GM23248 (cell line): ENCODE measurements at regions not wholly inside any gene's neighbourhood (a gene's known extent, or its start where the extent isn't known, plus 50 kb on each side); places are given as distances from the start of the nearest gene placed in this dataset.

Experiments
- DNase-seq: peaks from one replicate; pipeline ENCODE4 v3.0.0-alpha.2; 2015
- H2AFZ ChIP-seq: fragments of 200-600 bp; sonication (generic); 2 replicates; pipeline ENCODE4 v1.6.1; 2016; ENCODE audit warnings: antibody characterized with exemption
- H3F3A ChIP-seq: fragments of 200-600 bp; sonication (generic); 2 replicates; pipeline ENCODE4 v1.6.1; 2016; ENCODE audit warnings: mild to moderate bottlenecking, antibody characterized with exemption, mixed run types; ENCODE audit not compliant: insufficient read depth
- H3K27ac ChIP-seq: fragments of 200-600 bp; sonication (generic); 2 replicates; pipeline ENCODE4 v1.5.1; 2016; ENCODE audit warnings: mild to moderate bottlenecking
- H3K27me3 ChIP-seq: fragments of 200-600 bp; sonication (generic); replicated peaks from 2 replicates; pipeline ENCODE4 v1.6.1; 2016; ENCODE audit warnings: mild to moderate bottlenecking; ENCODE audit not compliant: insufficient read depth
- H3K36me3 ChIP-seq: fragments of 200-600 bp; sonication (generic); 2 replicates; pipeline ENCODE4 v1.6.1; 2016; ENCODE audit warnings: low read depth, mild to moderate bottlenecking
- H3K4me1 ChIP-seq: fragments of 200-600 bp; sonication (generic); 2 replicates; pipeline ENCODE4 v1.6.1; 2016; ENCODE audit warnings: mild to moderate bottlenecking; ENCODE audit not compliant: insufficient read depth
- H3K4me2 ChIP-seq: fragments of 200-600 bp; sonication (generic); one replicate; pipeline ENCODE4 v1.6.1; 2016; ENCODE audit warnings: mild to moderate bottlenecking; ENCODE audit not compliant: unreplicated experiment
- H3K4me3 ChIP-seq: fragments of 200-600 bp; sonication (generic); 2 replicates; pipeline ENCODE4 v1.5.1; 2016; ENCODE audit warnings: mild to moderate bottlenecking
- H3K79me2 ChIP-seq: fragments of 200-600 bp; sonication (generic); 2 replicates; pipeline ENCODE4 v1.6.1; 2016; ENCODE audit warnings: mild to moderate bottlenecking; ENCODE audit not compliant: insufficient read depth
- H3K9ac ChIP-seq: fragments of 200-600 bp; sonication (generic); 2 replicates; pipeline ENCODE4 v1.6.1; 2016; ENCODE audit warnings: mild to moderate bottlenecking
- H3K9me2 ChIP-seq: fragments of 200-600 bp; sonication (generic); 2 replicates; pipeline ENCODE4 v1.6.1; 2016; ENCODE audit warnings: mixed run types, mild to moderate bottlenecking, moderate library complexity; ENCODE audit not compliant: insufficient read depth
- H3K9me3 ChIP-seq: fragments of 200-600 bp; sonication (generic); one replicate; pipeline ENCODE4 v1.6.1; 2017; ENCODE audit warnings: low read depth
- H4K20me1 ChIP-seq: fragments of 200-600 bp; sonication (generic); 2 replicates; pipeline ENCODE4 v1.6.0; 2016; ENCODE audit not compliant: insufficient read depth
- EZH2 ChIP-seq: fragments of 200-600 bp; sonication (generic); IDR thresholded peaks from 2 replicates; pipeline ENCODE4 v1.6.1; 2018; ENCODE audit warnings: antibody characterized with exemption, mild to moderate bottlenecking; ENCODE audit not compliant: insufficient read depth, poor library complexity, severe bottlenecking
- EZH2phosphoT487 ChIP-seq: fragments of 200-600 bp; sonication (generic); IDR thresholded peaks from 2 replicates; pipeline ENCODE4 v1.6.1; 2018; ENCODE audit warnings: antibody characterized with exemption, moderate library complexity, mild to moderate bottlenecking, low read depth; ENCODE audit not compliant: insufficient read depth
- WGBS, 2 experiments: methylation state at CpG; one replicate each; pipeline ENCODE4 v1.1.6; 2015 to 2017; ENCODE audit warnings: low lambda C conversion rate in 2 of 2, low coverage in 1 of 2; ENCODE audit errors: missing lambda C conversion rate in 2 of 2; 5-methylcytosine and 5-hydroxymethylcytosine counted together
- in situ Hi-C: fragments of 300-500 bp; cut with MboI; formaldehyde crosslinking; loops from 2 replicates; pipeline ENCODE4 v1.15.0; 2020

DNA sequence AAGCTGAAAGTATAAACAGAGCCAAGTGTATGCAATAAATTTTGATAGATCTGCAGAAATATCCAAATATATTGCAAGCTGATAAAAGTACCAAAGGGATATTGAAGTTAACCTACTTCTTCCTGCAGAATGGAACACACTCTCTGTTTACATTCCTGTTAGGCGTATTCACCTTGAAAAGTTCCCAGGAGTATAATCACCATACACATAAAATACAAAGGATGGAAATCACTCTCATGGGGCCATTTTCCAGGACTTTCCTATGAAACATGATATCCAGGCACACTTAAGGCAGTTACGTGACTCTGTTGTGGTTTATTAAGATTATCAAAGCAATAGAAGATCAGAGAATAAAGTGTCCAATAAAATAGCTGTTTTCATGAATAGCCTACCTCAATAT, 1142.3 kb downstream of the NLGN4X start:
- Histone ChIP-seq H3K27me3 (no peaks in the 10 kb centered on the region), H3K79me2 (no peaks in the 10 kb centered on the region), H3K9me2 (no peaks in the 10 kb centered on the region), H3K4me3 (no peak overlapping the region), H4K20me1 (no peaks in the 10 kb centered on the region), H3K4me2 (no peak overlapping the region), H3K27ac (no peak overlapping the region), H2AFZ (no peak overlapping the region), H3K4me1 (no peaks in the 10 kb centered on the region), H3K36me3 (no peaks in the 10 kb centered on the region), H3F3A (no peaks in the 10 kb centered on the region), H3K9ac (no peak overlapping the region), H3K9me3 (no peaks in the 10 kb centered on the region)
- DNase-seq = no peak
- WGBS, 2 experiments = 6 to 7% methylated on average over 2 of the region's 2 CpGs
- in situ Hi-C loops = no loop called here
- TF ChIP-seq EZH2phosphoT487 (no peak), EZH2 (no peak)

DNA sequence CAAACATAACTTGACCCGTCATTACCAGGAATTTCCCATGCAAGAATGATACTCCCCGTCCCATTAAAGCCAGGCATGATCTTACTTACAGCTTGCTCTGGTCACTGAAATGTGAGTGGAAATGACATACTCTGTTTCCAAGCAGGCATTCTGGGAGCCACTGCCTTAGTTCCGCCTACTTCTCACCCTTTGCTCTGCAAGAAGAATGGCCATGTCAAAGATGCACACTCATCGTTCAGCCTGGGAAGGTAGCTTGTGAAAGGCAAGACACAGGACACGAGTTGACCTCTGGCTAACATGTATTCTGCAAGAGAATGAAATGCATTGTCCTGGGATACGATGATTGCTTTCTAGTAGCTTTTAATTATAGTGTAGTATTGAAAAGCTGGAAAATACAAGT, 1144.4 kb downstream of the NLGN4X start:
- Histone ChIP-seq H3K79me2 (no peaks in the 10 kb centered on the region), H3K36me3 (no peaks in the 10 kb centered on the region), H3K9me3 (no peaks in the 10 kb centered on the region), H3K4me2 (no peak overlapping the region), H3K9ac (no peak overlapping the region), H3K4me3 (no peak overlapping the region), H2AFZ (no peak overlapping the region), H3K27ac (no peak overlapping the region), H3K4me1 (no peaks in the 10 kb centered on the region), H3F3A (no peaks in the 10 kb centered on the region), H3K27me3 (no peaks in the 10 kb centered on the region), H3K9me2 (no peaks in the 10 kb centered on the region), H4K20me1 (no peaks in the 10 kb centered on the region)
- no peak for DNase-seq
- TF ChIP-seq EZH2 (no peak), EZH2phosphoT487 (no peak)
- WGBS, 2 experiments = 21 to 34% methylated on average over 6 of the region's 6 CpGs
- in situ Hi-C loops = no loop called here

DNA sequence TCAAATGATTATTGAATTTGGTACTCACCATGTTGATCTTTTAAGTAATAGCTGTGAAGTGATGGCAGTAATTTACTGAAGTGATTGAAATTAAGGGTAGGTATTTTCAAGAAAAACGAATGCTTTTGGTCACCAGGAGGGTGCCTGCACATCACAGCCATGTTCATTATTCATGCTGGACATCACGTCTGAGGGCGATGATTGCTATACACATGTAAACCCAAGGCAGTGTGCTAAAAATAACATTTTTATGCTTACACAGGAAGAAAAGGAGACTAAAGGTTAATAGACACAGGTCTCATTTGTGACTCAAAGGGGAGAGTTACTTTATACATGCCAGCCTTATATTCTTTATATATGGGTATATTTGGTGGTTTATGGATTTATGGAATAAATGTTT, 1146.0 kb downstream of the NLGN4X start:
- TF ChIP-seq EZH2phosphoT487 = no peak
- no peak for TF ChIP-seq EZH2
- Histone ChIP-seq H3K27ac (no peak overlapping the region), H2AFZ (no peak overlapping the region), H4K20me1 (no peaks in the 10 kb centered on the region), H3K79me2 (no peaks in the 10 kb centered on the region), H3K27me3 (no peaks in the 10 kb centered on the region), H3K4me1 (no peaks in the 10 kb centered on the region), H3K4me3 (no peak overlapping the region), H3K9ac (no peak overlapping the region), H3K4me2 (no peak overlapping the region), H3F3A (no peaks in the 10 kb centered on the region), H3K9me2 (no peaks in the 10 kb centered on the region), H3K36me3 (no peaks in the 10 kb centered on the region), H3K9me3 (no peaks in the 10 kb centered on the region)
- DNase-seq = no peak
- WGBS, 2 experiments = 2 to 15% methylated on average over 3 of the region's 3 CpGs
- in situ Hi-C loops = no loop called here

DNA sequence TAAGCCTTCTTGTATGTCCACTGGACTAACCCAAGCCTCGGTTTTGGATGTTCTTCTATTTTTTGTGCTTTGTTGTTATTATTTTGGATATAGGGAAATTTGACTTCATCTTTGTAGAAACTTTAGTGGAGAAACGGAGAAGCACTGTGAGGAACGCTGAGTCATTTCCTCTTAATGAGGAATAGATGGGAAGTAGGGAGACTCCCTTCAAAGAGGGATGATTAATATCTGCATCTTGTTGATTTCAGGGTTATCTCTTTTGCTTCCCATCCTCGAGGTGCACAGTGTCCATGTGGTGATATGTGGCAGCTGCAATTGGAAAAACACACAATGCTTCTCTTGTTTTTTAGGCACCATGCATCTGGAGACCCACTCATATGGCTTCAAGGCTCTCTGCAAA, 1147.9 kb downstream of the NLGN4X start:
- Histone ChIP-seq H3K27me3 (no peaks in the 10 kb centered on the region), H3K4me3 (no peak overlapping the region), H2AFZ (no peak overlapping the region), H3K4me1 (no peaks in the 10 kb centered on the region), H4K20me1 (no peaks in the 10 kb centered on the region), H3K79me2 (no peaks in the 10 kb centered on the region), H3K9ac (no peak overlapping the region), H3F3A (no peaks in the 10 kb centered on the region), H3K36me3 (no peaks in the 10 kb centered on the region), H3K4me2 (no peak overlapping the region), H3K9me3 (no peaks in the 10 kb centered on the region), H3K27ac (no peak overlapping the region), H3K9me2 (no peaks in the 10 kb centered on the region)
- TF ChIP-seq EZH2phosphoT487 = no peak
- no peak for TF ChIP-seq EZH2
- DNase-seq = no peak
- WGBS, 2 experiments = 13 to 19% methylated on average over 3 to 4 of the region's 4 CpGs
- in situ Hi-C loops = no loop called here

DNA sequence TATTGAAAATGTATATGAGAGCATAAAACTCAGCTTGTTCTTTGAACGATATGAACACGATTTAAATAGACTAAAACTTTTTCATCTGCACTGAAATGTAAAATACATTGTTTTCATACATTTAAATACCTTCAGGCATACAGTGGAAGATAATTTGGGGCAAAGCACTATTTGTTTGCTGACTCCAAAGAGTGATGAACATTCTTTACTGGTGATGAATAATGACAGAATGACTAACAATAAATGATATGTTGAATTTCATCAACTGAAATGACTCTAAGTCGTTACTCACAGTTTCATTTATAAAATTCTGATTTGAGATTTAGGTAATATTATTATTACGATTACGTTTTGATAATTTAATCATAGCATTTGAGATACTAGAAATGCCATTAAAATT, 1160.1 kb downstream of the NLGN4X start:
- no peaks in the 10 kb centered on the region for H3K27me3 ChIP-seq
- H3K4me2 ChIP-seq = no peak overlapping the region
- no peak overlapping the region for H3K27ac ChIP-seq
- no peaks in the 10 kb centered on the region for H3K9me3 ChIP-seq
- no peak overlapping the region for H3K9ac ChIP-seq
- TF ChIP-seq EZH2phosphoT487 = no peak
- TF ChIP-seq EZH2 = no peak
- in situ Hi-C loops = no loop called here
- no peaks in the 10 kb centered on the region for H3K4me1 ChIP-seq
- WGBS, 2 experiments = 24 to 28% methylated on average over 5 of the region's 5 CpGs
- H4K20me1 ChIP-seq = no peaks in the 10 kb centered on the region
- H3K79me2 ChIP-seq = no peaks in the 10 kb centered on the region
- no peak overlapping the region for H2AFZ ChIP-seq
- H3K36me3 ChIP-seq = no peaks in the 10 kb centered on the region
- H3K4me3 ChIP-seq = no peak overlapping the region
- no peak for DNase-seq
- H3F3A ChIP-seq = no peaks in the 10 kb centered on the region
- no peaks in the 10 kb centered on the region for H3K9me2 ChIP-seq
